Activated CD8-positive, alpha-beta T cell treated with anti-CD3 and anti-CD28 coated beads for 36 hours (primary cell): ENCODE measurements at regions not wholly inside any gene's neighbourhood (a gene's known extent, or its start where the extent isn't known, plus 50 kb on each side); places are given as distances from the start of the nearest gene placed in this dataset.

Source experiments
- ATAC-seq: fragments of 200-7000 bp; cut with Tn5 transposase; one replicate; pipeline ENCODE4 v1.10.0; 2021; ENCODE audit warnings: mild to moderate bottlenecking, moderate library complexity
- CTCF ChIA-PET: fragments of 350-600 bp; sonication (Branson Sonifier 250); formaldehyde crosslinking; loops from one replicate; lab custom pipeline; 2021; ENCODE audit warnings: antibody characterized with exemption; lab: Charles Lee
- POLR2A ChIA-PET: fragments of 350-600 bp; sonication (Branson Sonifier 250); formaldehyde crosslinking; loops from one replicate; lab custom pipeline; 2021; ENCODE audit warnings: antibody characterized with exemption; lab: Charles Lee
- DNase-seq: peaks from one replicate; pipeline ENCODE4 v3.0.0-alpha.2; 2020
- H3K27ac Mint-ChIP-seq: one replicate; pipeline ENCODE4 v1.8.0; 2021; ENCODE audit warnings: mild to moderate bottlenecking, mixed read lengths
- H3K27me3 Mint-ChIP-seq: one replicate; pipeline ENCODE4 v1.8.0; 2021; ENCODE audit warnings: mixed read lengths
- H3K36me3 Mint-ChIP-seq: one replicate; pipeline ENCODE4 v1.8.0; 2021; ENCODE audit warnings: low read depth, mixed read lengths
- H3K4me1 Mint-ChIP-seq: one replicate; pipeline ENCODE4 v1.8.0; 2021; ENCODE audit warnings: low read depth, mixed read lengths
- H3K4me3 Mint-ChIP-seq: one replicate; pipeline ENCODE4 v1.8.0; 2021; ENCODE audit warnings: mild to moderate bottlenecking, moderate library complexity, mixed read lengths
- H3K9me3 Mint-ChIP-seq: one replicate; pipeline ENCODE4 v1.8.0; 2021; ENCODE audit warnings: mixed read lengths
- intact Hi-C: fragments of 100-400 bp; cut with micrococcal nuclease; formaldehyde crosslinking; loops from one replicate; pipeline ENCODE4 v1.10.0; 2022
- TF ChIP-seq, protein P1 (sequence below): fragments of 200-600 bp; IDR thresholded peaks from one replicate; pipeline ENCODE4 v1.8.0; 2022; ENCODE audit warnings: antibody characterized with exemption, mild to moderate bottlenecking

DNA sequence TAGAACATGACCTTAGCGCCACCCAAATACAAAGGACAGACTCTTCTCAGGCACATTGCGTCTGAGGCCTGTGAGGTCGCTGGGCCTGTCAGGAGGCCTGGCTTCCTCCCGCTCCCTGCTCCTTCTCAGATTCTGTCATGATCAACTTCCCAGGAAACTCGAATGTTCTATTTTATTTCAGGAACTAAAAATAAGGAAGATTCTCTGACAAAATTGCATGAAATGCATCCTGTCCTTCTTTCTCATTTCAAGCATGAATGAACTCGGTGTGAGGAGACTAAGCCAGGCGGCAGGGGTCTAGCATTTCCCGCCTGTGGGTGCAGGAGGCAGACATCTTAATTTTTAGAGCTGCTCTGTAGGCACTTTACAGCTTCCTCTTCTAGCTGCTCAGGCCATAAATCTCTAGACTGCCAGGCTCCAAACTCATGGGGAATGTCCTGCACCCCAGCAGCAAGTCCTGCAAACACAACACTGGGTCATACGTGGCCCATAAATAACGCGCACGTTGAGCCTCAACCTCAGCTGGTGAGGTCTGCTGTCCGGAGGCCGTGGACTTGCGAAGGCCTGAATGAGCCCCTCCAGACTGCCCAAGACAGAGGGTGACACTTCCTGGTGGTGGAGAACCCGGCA is 109.7 kb upstream of the ZNF236 start:
- ChIA-PET CTCF (interaction anchor here (6.9 kb wide), 1 partner anchor 313 kb away, joined by 117 read pairs; no protein-coding TSS in a partner anchor), POLR2A (no interaction called here)
- ATAC-seq (no peak), DNase-seq (no peak)
- Mint-ChIP-seq H3K27ac (no peak overlapping the region), H3K9me3 (no peaks in the 10 kb centered on the region), H3K27me3 (peaks cover 2% of the 10 kb centered on the region), H3K4me3 (no peak overlapping the region), H3K36me3 (no peaks in the 10 kb centered on the region), H3K4me1 (no peaks in the 10 kb centered on the region)
- TF ChIP-seq, protein P1, sequence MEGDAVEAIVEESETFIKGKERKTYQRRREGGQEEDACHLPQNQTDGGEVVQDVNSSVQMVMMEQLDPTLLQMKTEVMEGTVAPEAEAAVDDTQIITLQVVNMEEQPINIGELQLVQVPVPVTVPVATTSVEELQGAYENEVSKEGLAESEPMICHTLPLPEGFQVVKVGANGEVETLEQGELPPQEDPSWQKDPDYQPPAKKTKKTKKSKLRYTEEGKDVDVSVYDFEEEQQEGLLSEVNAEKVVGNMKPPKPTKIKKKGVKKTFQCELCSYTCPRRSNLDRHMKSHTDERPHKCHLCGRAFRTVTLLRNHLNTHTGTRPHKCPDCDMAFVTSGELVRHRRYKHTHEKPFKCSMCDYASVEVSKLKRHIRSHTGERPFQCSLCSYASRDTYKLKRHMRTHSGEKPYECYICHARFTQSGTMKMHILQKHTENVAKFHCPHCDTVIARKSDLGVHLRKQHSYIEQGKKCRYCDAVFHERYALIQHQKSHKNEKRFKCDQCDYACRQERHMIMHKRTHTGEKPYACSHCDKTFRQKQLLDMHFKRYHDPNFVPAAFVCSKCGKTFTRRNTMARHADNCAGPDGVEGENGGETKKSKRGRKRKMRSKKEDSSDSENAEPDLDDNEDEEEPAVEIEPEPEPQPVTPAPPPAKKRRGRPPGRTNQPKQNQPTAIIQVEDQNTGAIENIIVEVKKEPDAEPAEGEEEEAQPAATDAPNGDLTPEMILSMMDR: no peak
- intact Hi-C loops: no loop called here

GRCh38 chr18:76710646-76711520 is 111.5 kb upstream of the ZNF236 start:
- intact Hi-C loops: loop anchor here (1.0 kb wide), 1 partner anchor 312 kb away; no protein-coding TSS in a partner anchor
- TF ChIP-seq, protein P1: no peak
- POLR2A ChIA-PET: no interaction called here

GRCh38 chr18:76709659-76710645 is 112.4 kb upstream of the ZNF236 start:
- intact Hi-C loops: loop anchor here (1.0 kb wide), 1 partner anchor 311 kb away; no protein-coding TSS in a partner anchor
- H3K9me3 Mint-ChIP-seq: no peaks in the 10 kb centered on the region
- peak; percentile 75 for DNase-seq
- no peaks in the 10 kb centered on the region for H3K4me1 Mint-ChIP-seq
- CTCF ChIA-PET: interaction anchor here (0.6 to 6.9 kb wide), 40 partner anchors 8 to 345 kb away, joined by 3 to 117 read pairs (median 4); no protein-coding TSS in a partner anchor
- H3K27ac Mint-ChIP-seq: no peak overlapping the region
- TF ChIP-seq, protein P1: peak; percentile 97
- H3K4me3 Mint-ChIP-seq: no peak overlapping the region
- ATAC-seq: peak; percentile 99
- peaks cover 3% of the 10 kb centered on the region for H3K27me3 Mint-ChIP-seq
- POLR2A ChIA-PET: interaction anchor here (0.8 to 1.5 kb wide), 2 partner anchors 12 to 311 kb away, joined by 3 to 8 read pairs; no protein-coding TSS in a partner anchor
- H3K36me3 Mint-ChIP-seq: no peaks in the 10 kb centered on the region

More at GRCh38 chr18:76710646-76711520, 111.5 kb upstream of the ZNF236 start:
- CTCF ChIA-PET: interaction anchor here (0.9 to 6.9 kb wide), 7 partner anchors 9 to 312 kb away, joined by 3 to 117 read pairs (median 6); no protein-coding TSS in a partner anchor
- Mint-ChIP-seq H3K27ac (no peak overlapping the region), H3K27me3 (no peaks in the 10 kb centered on the region), H3K4me3 (no peak overlapping the region), H3K4me1 (no peaks in the 10 kb centered on the region), H3K36me3 (no peaks in the 10 kb centered on the region), H3K9me3 (no peaks in the 10 kb centered on the region)
- DNase-seq (no peak), ATAC-seq (no peak)

- H3K27ac Mint-ChIP-seq: no peak overlapping the region
- ATAC-seq (no peak), DNase-seq (no peak)
- peaks cover 3% of the 10 kb centered on the region for H3K27me3 Mint-ChIP-seq
- TF ChIP-seq, protein P1: no peak
- H3K4me3 Mint-ChIP-seq: no peak overlapping the region
- H3K36me3 Mint-ChIP-seq: no peaks in the 10 kb centered on the region
- POLR2A ChIA-PET: interaction anchor here (0.8 to 1.5 kb wide), 2 partner anchors 13 to 310 kb away, joined by 3 to 8 read pairs; no protein-coding TSS in a partner anchor
- no peaks in the 10 kb centered on the region for H3K9me3 Mint-ChIP-seq
- CTCF ChIA-PET: interaction anchor here (0.7 to 6.9 kb wide), 31 partner anchors 10 to 388 kb away, joined by 3 to 117 read pairs (median 4); no protein-coding TSS in a partner anchor
- intact Hi-C loops: no loop called here
- H3K4me1 Mint-ChIP-seq: no peaks in the 10 kb centered on the region
Measured at GRCh38 chr18:76708722-76709353, 113.5 kb upstream of the ZNF236 start.
